ENCODE measurements at regions not wholly inside any gene's neighbourhood (a gene's known extent, or its start where the extent isn't known, plus 50 kb on each side); places are given as distances from the start of the nearest gene placed in this dataset.
"Not testable (repeated sequence)": the region's sequence is repeated elsewhere in the genome, so short reads cannot be mapped to it uniquely, and the experiment has no call there.

GRCh38 chr9:1115370-1115769, 65.2 kb downstream of the DMRT2 start:
- DNase-seq: no peak

GRCh38 chr9:1117439-1117838, 67.3 kb downstream of the DMRT2 start:
- no peak for DNase-seq

- DNase-seq: no peak
Observed at GRCh38 chr9:1120500-1121165, 70.5 kb downstream of the DMRT2 start.

- DNase-seq: no peak
Observed at GRCh38 chr9:1125741-1126140, 75.6 kb downstream of the DMRT2 start.

- no peak for DNase-seq
Observed at GRCh38 chr9:1128046-1128445, 77.9 kb downstream of the DMRT2 start.

GRCh38 chr9:1129382-1129781, 79.2 kb downstream of the DMRT2 start:
- DNase-seq: no peak

GRCh38 chr9:1140057-1140456, 89.9 kb downstream of the DMRT2 start:
- no peak for DNase-seq

- DNase-seq: no peak
Observed at GRCh38 chr9:1151691-1152090, 101.5 kb downstream of the DMRT2 start.

- no peak for DNase-seq
Observed at GRCh38 chr9:1152171-1152570, 102.0 kb downstream of the DMRT2 start.

- DNase-seq: no peak
Observed at GRCh38 chr9:1154739-1155138, 104.6 kb downstream of the DMRT2 start.

- DNase-seq: no peak
Observed at GRCh38 chr9:1155602-1156001, 105.4 kb downstream of the DMRT2 start.

GRCh38 chr9:1156794-1157550, 106.8 kb downstream of the DMRT2 start:
- DNase-seq: peak in 2 of 3 donors; percentile 23 to 27

GRCh38 chr9:1157836-1158235, 107.7 kb downstream of the DMRT2 start:
- no peak for DNase-seq

GRCh38 chr9:1170918-1171317, 120.8 kb downstream of the DMRT2 start:
- DNase-seq: no peak

- no peak for DNase-seq
Observed at GRCh38 chr9:1171546-1171945, 121.4 kb downstream of the DMRT2 start.

GRCh38 chr9:1173211-1173610, 123.1 kb downstream of the DMRT2 start:
- peak in 2 of 3 donors; percentile 4 to 37 for DNase-seq

GRCh38 chr9:1173993-1174392, 123.8 kb downstream of the DMRT2 start:
- DNase-seq: peak; percentile 42 to 73 (median 46)

- no peak for DNase-seq
Observed at GRCh38 chr9:1179366-1179765, 129.2 kb downstream of the DMRT2 start.

- no peak for DNase-seq
Observed at GRCh38 chr9:1184146-1184545, 134.0 kb downstream of the DMRT2 start.

- not testable (repeated sequence) for DNase-seq
Observed at GRCh38 chr9:1187137-1187536, 137.0 kb downstream of the DMRT2 start.

- not testable (repeated sequence) for DNase-seq
Observed at GRCh38 chr9:1195636-1196035, 145.5 kb downstream of the DMRT2 start.

GRCh38 chr9:1198085-1198484, 147.9 kb downstream of the DMRT2 start:
- DNase-seq: no peak

GRCh38 chr9:1200847-1201251, 150.7 kb downstream of the DMRT2 start:
- peak in 1 of 3 donors; percentile 17 for DNase-seq

- no peak for DNase-seq
Observed at GRCh38 chr9:1201262-1201661, 151.1 kb downstream of the DMRT2 start.
